ENCODE measurements at regions not wholly inside any gene's neighbourhood (a gene's known extent, or its start where the extent isn't known, plus 50 kb on each side); places are given as distances from the start of the nearest gene placed in this dataset.

DNA sequence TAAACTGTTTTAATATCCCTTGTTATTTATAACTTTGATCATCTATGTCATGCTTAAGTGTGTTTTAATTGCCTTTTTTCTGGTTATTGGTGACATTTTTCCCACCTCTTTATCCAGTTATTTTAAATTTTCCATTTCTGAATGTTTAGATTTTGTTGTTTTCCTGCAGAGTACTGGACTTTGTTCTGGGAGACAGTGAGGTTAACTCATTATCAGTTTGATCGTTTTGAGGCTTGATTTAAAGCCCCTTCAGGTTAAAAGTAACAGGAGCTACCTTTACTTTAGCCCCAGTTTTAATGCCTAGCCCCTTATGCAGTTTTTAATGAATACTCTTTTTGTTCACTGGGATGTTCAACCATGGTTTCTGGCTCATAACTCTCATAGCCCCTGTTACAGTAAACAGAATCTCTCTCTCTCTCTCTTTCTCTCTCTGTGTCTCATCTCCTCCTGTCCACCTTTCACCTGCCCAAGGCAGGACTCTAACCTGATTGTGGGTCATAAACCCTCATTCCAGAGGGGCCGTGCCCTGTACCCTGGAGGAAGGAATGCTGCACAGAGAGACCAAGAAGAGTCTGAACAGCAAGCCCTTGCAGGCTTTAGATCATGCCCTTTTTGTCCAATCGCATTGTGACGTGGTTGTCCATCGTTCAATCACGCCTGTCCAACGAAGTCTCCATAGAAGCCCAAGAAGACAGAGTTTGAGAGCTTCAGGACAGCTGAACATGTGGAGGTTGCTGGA lies 91.8 kb upstream of the WDR72 start:
- TF ChIP-seq SMAD3 (CRISPR knock-in tag; IDR thresholded peaks at IDR 0.05; ENCODE audit: borderline replicate concordance) (no peak), CREM (CRISPR knock-in tag; IDR thresholded peaks at IDR 0.05) (no peak), TP53 (CRISPR knock-in tag; IDR thresholded peaks at IDR 0.05) (no peak), NFE2L1 (CRISPR knock-in tag; IDR thresholded peaks at IDR 0.05) (no peak), ZNF121 (CRISPR knock-in tag; IDR thresholded peaks at IDR 0.05) (no peak), CREB1 (CRISPR knock-in tag; IDR thresholded peaks at IDR 0.05) (no peak), ELF4 (CRISPR knock-in tag; IDR thresholded peaks at IDR 0.05; ENCODE audit: low read depth) (no peak), ZNF263 (CRISPR knock-in tag; IDR thresholded peaks at IDR 0.05; ENCODE audit: low read depth) (no peak)
- TF ChIP-seq, protein P1, sequence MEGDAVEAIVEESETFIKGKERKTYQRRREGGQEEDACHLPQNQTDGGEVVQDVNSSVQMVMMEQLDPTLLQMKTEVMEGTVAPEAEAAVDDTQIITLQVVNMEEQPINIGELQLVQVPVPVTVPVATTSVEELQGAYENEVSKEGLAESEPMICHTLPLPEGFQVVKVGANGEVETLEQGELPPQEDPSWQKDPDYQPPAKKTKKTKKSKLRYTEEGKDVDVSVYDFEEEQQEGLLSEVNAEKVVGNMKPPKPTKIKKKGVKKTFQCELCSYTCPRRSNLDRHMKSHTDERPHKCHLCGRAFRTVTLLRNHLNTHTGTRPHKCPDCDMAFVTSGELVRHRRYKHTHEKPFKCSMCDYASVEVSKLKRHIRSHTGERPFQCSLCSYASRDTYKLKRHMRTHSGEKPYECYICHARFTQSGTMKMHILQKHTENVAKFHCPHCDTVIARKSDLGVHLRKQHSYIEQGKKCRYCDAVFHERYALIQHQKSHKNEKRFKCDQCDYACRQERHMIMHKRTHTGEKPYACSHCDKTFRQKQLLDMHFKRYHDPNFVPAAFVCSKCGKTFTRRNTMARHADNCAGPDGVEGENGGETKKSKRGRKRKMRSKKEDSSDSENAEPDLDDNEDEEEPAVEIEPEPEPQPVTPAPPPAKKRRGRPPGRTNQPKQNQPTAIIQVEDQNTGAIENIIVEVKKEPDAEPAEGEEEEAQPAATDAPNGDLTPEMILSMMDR (IDR thresholded peaks at IDR 0.05) = no peak
- TF ChIP-seq, protein P2, sequence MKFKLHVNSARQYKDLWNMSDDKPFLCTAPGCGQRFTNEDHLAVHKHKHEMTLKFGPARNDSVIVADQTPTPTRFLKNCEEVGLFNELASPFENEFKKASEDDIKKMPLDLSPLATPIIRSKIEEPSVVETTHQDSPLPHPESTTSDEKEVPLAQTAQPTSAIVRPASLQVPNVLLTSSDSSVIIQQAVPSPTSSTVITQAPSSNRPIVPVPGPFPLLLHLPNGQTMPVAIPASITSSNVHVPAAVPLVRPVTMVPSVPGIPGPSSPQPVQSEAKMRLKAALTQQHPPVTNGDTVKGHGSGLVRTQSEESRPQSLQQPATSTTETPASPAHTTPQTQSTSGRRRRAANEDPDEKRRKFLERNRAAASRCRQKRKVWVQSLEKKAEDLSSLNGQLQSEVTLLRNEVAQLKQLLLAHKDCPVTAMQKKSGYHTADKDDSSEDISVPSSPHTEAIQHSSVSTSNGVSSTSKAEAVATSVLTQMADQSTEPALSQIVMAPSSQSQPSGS (CRISPR knock-in tag; IDR thresholded peaks at IDR 0.05; ENCODE audit: borderline replicate concordance, low read depth) = no peak
- TF ChIP-seq, protein P3, sequence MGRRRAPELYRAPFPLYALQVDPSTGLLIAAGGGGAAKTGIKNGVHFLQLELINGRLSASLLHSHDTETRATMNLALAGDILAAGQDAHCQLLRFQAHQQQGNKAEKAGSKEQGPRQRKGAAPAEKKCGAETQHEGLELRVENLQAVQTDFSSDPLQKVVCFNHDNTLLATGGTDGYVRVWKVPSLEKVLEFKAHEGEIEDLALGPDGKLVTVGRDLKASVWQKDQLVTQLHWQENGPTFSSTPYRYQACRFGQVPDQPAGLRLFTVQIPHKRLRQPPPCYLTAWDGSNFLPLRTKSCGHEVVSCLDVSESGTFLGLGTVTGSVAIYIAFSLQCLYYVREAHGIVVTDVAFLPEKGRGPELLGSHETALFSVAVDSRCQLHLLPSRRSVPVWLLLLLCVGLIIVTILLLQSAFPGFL (CRISPR knock-in tag; IDR thresholded peaks at IDR 0.05; ENCODE audit: borderline replicate concordance) = no peak
- TF ChIP-seq, protein P4, sequence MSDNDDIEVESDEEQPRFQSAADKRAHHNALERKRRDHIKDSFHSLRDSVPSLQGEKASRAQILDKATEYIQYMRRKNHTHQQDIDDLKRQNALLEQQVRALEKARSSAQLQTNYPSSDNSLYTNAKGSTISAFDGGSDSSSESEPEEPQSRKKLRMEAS (CRISPR knock-in tag; IDR thresholded peaks at IDR 0.05) = no peak
- TF ChIP-seq, protein P5, sequence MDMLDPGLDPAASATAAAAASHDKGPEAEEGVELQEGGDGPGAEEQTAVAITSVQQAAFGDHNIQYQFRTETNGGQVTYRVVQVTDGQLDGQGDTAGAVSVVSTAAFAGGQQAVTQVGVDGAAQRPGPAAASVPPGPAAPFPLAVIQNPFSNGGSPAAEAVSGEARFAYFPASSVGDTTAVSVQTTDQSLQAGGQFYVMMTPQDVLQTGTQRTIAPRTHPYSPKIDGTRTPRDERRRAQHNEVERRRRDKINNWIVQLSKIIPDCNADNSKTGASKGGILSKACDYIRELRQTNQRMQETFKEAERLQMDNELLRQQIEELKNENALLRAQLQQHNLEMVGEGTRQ (CRISPR knock-in tag; IDR thresholded peaks at IDR 0.05) = no peak
- TF ChIP-seq, protein P6, sequence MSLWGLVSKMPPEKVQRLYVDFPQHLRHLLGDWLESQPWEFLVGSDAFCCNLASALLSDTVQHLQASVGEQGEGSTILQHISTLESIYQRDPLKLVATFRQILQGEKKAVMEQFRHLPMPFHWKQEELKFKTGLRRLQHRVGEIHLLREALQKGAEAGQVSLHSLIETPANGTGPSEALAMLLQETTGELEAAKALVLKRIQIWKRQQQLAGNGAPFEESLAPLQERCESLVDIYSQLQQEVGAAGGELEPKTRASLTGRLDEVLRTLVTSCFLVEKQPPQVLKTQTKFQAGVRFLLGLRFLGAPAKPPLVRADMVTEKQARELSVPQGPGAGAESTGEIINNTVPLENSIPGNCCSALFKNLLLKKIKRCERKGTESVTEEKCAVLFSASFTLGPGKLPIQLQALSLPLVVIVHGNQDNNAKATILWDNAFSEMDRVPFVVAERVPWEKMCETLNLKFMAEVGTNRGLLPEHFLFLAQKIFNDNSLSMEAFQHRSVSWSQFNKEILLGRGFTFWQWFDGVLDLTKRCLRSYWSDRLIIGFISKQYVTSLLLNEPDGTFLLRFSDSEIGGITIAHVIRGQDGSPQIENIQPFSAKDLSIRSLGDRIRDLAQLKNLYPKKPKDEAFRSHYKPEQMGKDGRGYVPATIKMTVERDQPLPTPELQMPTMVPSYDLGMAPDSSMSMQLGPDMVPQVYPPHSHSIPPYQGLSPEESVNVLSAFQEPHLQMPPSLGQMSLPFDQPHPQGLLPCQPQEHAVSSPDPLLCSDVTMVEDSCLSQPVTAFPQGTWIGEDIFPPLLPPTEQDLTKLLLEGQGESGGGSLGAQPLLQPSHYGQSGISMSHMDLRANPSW (CRISPR knock-in tag; conservative IDR thresholded peaks at IDR 0.05; ENCODE audit: low read depth) = no peak

Data from WTC11 (cell line).